M059J (cell line): ENCODE measurements at regions not wholly inside any gene's neighbourhood (a gene's known extent, or its start where the extent isn't known, plus 50 kb on each side); places are given as distances from the start of the nearest gene placed in this dataset.
"Not testable (repeated sequence)": the region's sequence is repeated elsewhere in the genome, so short reads cannot be mapped to it uniquely, and the experiment has no call there.

ENCODE experiments used
- DNase-seq: peaks from one replicate; pipeline ENCODE4 v3.0.0-alpha.2; 2012; ENCODE audit warnings: low read depth

- no peak for DNase-seq
Measured at GRCh38 chr13:81302125-81302524, 961.2 kb upstream of the SPRY2 start.

- DNase-seq: no peak
Measured at GRCh38 chr13:81295177-81295576, 954.3 kb upstream of the SPRY2 start.

GRCh38 chr13:81293594-81294164 lies 952.8 kb upstream of the SPRY2 start:
- no peak for DNase-seq

GRCh38 chr13:81283561-81283960 lies 942.6 kb upstream of the SPRY2 start:
- no peak for DNase-seq

- DNase-seq: no peak
Measured at GRCh38 chr13:81283062-81283461, 942.1 kb upstream of the SPRY2 start.

GRCh38 chr13:81275666-81276258 lies 934.8 kb upstream of the SPRY2 start:
- no peak for DNase-seq

GRCh38 chr13:81247711-81248110 lies 906.8 kb upstream of the SPRY2 start:
- DNase-seq: no peak

- DNase-seq: no peak
Measured at GRCh38 chr13:81246556-81246955, 905.6 kb upstream of the SPRY2 start.

- no peak for DNase-seq
Measured at GRCh38 chr13:81244011-81244410, 903.1 kb upstream of the SPRY2 start.

- DNase-seq: no peak
Measured at GRCh38 chr13:81230386-81230785, 889.5 kb upstream of the SPRY2 start.

- not testable (repeated sequence) for DNase-seq
Measured at GRCh38 chr13:81226830-81227229, 885.9 kb upstream of the SPRY2 start.

- DNase-seq: no peak
Measured at GRCh38 chr13:81224209-81224833, 883.4 kb upstream of the SPRY2 start.

- no peak for DNase-seq
Measured at GRCh38 chr13:81223778-81224177, 882.9 kb upstream of the SPRY2 start.

GRCh38 chr13:81211713-81212112 lies 870.8 kb upstream of the SPRY2 start:
- DNase-seq: no peak

- DNase-seq: no peak
Measured at GRCh38 chr13:81207636-81208035, 866.7 kb upstream of the SPRY2 start.

GRCh38 chr13:81207231-81207630 lies 866.3 kb upstream of the SPRY2 start:
- DNase-seq: no peak

GRCh38 chr13:81203783-81204182 lies 862.9 kb upstream of the SPRY2 start:
- DNase-seq: no peak

GRCh38 chr13:81199956-81200355 lies 859.0 kb upstream of the SPRY2 start:
- no peak for DNase-seq

- DNase-seq: no peak
Measured at GRCh38 chr13:81197966-81198365, 857.0 kb upstream of the SPRY2 start.

GRCh38 chr13:81197483-81197882 lies 856.6 kb upstream of the SPRY2 start:
- DNase-seq: no peak

GRCh38 chr13:81194362-81194761 lies 853.4 kb upstream of the SPRY2 start:
- DNase-seq: no peak

- DNase-seq: no peak
Measured at GRCh38 chr13:81184556-81185265, 843.8 kb upstream of the SPRY2 start.

GRCh38 chr13:81172603-81173002 lies 831.7 kb upstream of the SPRY2 start:
- DNase-seq: no peak
